HEK293 (cell line): ENCODE measurements at regions not wholly inside any gene's neighbourhood (a gene's known extent, or its start where the extent isn't known, plus 50 kb on each side); places are given as distances from the start of the nearest gene placed in this dataset.

Source experiments
- ZBTB21 ChIP-seq: fragments of 450-650 bp; formaldehyde crosslinking; IDR thresholded peaks from 2 replicates; pipeline ENCODE4 v1.5.1; 2017; ENCODE audit warnings: missing biosample characterization, missing genetic modification characterization
- ZNF121 ChIP-seq: fragments of 450-650 bp; formaldehyde crosslinking; IDR thresholded peaks from 2 replicates; pipeline ENCODE4 v1.5.1; 2016; ENCODE audit warnings: missing biosample characterization, missing genetic modification characterization
- ZNF175 ChIP-seq: fragments of 450-650 bp; formaldehyde crosslinking; IDR thresholded peaks from 2 replicates; pipeline ENCODE4 v1.5.1; 2016; ENCODE audit warnings: missing biosample characterization, missing genetic modification characterization

- TF ChIP-seq ZNF121 (tag by site-specific recombination) (no peak), ZBTB21 (no peak), ZNF175 (tag by site-specific recombination) (no peak)
These were observed 353.4 kb downstream of the EPM2A start for GRCh38 chr6:145381941-145382340.
